ENCODE measurements at regions not wholly inside any gene's neighbourhood (a gene's known extent, or its start where the extent isn't known, plus 50 kb on each side); places are given as distances from the start of the nearest gene placed in this dataset.

DNA sequence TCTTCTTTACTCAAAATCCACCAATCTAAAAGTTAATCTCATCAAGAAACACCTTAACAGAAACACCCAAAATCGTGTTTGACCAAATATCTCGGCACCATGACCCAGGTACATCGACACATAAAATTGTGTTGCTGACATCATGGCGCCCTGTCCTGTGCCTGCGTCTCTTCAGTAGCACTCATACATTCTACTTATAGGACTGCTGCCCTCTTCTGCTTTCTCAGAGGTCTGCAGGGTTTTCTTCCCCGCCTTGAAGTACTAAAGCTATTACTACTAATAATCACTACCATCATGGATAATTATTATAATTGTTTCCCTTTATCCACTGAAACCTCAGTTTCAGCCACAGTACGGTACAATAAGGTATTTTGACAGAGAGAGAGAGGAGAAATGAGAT is 1403.1 kb upstream of the TENM3 start:
- TF ChIP-seq, protein P1, sequence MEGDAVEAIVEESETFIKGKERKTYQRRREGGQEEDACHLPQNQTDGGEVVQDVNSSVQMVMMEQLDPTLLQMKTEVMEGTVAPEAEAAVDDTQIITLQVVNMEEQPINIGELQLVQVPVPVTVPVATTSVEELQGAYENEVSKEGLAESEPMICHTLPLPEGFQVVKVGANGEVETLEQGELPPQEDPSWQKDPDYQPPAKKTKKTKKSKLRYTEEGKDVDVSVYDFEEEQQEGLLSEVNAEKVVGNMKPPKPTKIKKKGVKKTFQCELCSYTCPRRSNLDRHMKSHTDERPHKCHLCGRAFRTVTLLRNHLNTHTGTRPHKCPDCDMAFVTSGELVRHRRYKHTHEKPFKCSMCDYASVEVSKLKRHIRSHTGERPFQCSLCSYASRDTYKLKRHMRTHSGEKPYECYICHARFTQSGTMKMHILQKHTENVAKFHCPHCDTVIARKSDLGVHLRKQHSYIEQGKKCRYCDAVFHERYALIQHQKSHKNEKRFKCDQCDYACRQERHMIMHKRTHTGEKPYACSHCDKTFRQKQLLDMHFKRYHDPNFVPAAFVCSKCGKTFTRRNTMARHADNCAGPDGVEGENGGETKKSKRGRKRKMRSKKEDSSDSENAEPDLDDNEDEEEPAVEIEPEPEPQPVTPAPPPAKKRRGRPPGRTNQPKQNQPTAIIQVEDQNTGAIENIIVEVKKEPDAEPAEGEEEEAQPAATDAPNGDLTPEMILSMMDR (IDR thresholded peaks at IDR 0.05 in 2 of 3, conservative IDR thresholded peaks at IDR 0.05 in 1 of 3; ENCODE audit: borderline replicate concordance in 1 of 3, insufficient read depth in 1 of 3, low read depth in 2 of 3, low read length in 2 of 3): no peak
- TF ChIP-seq POLR2A (IDR thresholded peaks at IDR 0.05; ENCODE audit: borderline replicate concordance, extremely low read depth, insufficient read depth, insufficient read length) (no peak), EZH2phosphoT487 (IDR thresholded peaks at IDR 0.05; ENCODE audit: borderline replicate concordance) (no peak), POLR2AphosphoS5 (IDR thresholded peaks at IDR 0.05; ENCODE audit: low read depth, low read length) (no peak)

Measured in HCT116 (cell line).